Endothelial cell of umbilical vein (primary cell): ENCODE measurements at regions not wholly inside any gene's neighbourhood (a gene's known extent, or its start where the extent isn't known, plus 50 kb on each side); places are given as distances from the start of the nearest gene placed in this dataset.

Experiments
- BruUV-seq: library from RNA; stranded (reverse); fragments of 400-500 nt; replicated peaks from 2 replicates; lab custom pipeline; 2021; lab: Mats Ljungman, UMichigan
- CTCF ChIA-PET: fragments of 300-600, 350-600 bp; sonication (Branson Sonifier 250); formaldehyde crosslinking; loops from one replicate; lab custom pipeline; 2021; ENCODE audit warnings: antibody characterized with exemption, inconsistent platforms; lab: Charles Lee
- POLR2A ChIA-PET: fragments of 300-600, 350-600 bp; sonication (Branson Sonifier 250); formaldehyde crosslinking; loops from one replicate; lab custom pipeline; 2021; ENCODE audit warnings: antibody characterized with exemption, inconsistent platforms; lab: Charles Lee
- DNase-seq: peaks from one replicate; pipeline ENCODE4 v3.0.0-alpha.2; 2011; ENCODE audit warnings: low read depth, low spot score
- FAIRE-seq: peaks from 2 replicates; lab custom pipeline; 2011; peaks lifted over from hg19 to GRCh38; lab: Jason Lieb, UNC
- H2AFZ ChIP-seq: 2 replicates; pipeline ENCODE4 v1.6.0; 2012; ENCODE audit warnings: low read depth, low read length, control low read depth, inconsistent platforms
- H3K27ac ChIP-seq: 2 replicates; pipeline ENCODE4 v1.5.1; 2011; ENCODE audit warnings: low read depth, mild to moderate bottlenecking, control low read depth, low read length, moderate library complexity; ENCODE audit not compliant: insufficient read depth
- H3K27me3 ChIP-seq, 2 experiments: 2 replicates each; pipeline versions ENCODE4 v1.6.0 to v1.6.1; 2011; ENCODE audit warnings: low read length in 2 of 2, mixed read lengths in 1 of 2; ENCODE audit not compliant: control insufficient read depth in 2 of 2, insufficient read depth in 2 of 2
- H3K36me3 ChIP-seq, 2 experiments: 2 replicates in 1 of 2; 3 replicates in 1 of 2; pipeline ENCODE4 v1.5.1; 2011; ENCODE audit warnings: low read length in 2 of 2, mild to moderate bottlenecking in 1 of 2, moderate library complexity in 1 of 2; ENCODE audit not compliant: control insufficient read depth in 2 of 2, insufficient read depth in 2 of 2; ENCODE audit errors: extremely low read depth in 1 of 2
- H3K4me1 ChIP-seq: 3 replicates; pipeline ENCODE4 v1.5.1; 2011; ENCODE audit warnings: mild to moderate bottlenecking, low read length; ENCODE audit not compliant: control insufficient read depth, insufficient read depth; ENCODE audit errors: extremely low read depth
- H3K4me2 ChIP-seq: 2 replicates; pipeline ENCODE4 v1.6.1; 2011; ENCODE audit warnings: low read length, control low read depth, mixed read lengths; ENCODE audit not compliant: insufficient read depth
- H3K4me3 ChIP-seq, 3 experiments: fragments of 200-600 bp in 1 of 3; sonication (generic), shearing (Covaris generic) in 1 of 3; replicated peaks in 1 of 3; 2 replicates each; pipeline ENCODE4 v1.5.1; 2011 to 2016; ENCODE audit warnings: control low read depth in 3 of 3, low read length in 3 of 3, mild to moderate bottlenecking in 2 of 3, inconsistent platforms in 1 of 3, low read depth in 1 of 3, moderate library complexity in 1 of 3; ENCODE audit not compliant: insufficient read depth in 1 of 3
- H3K79me2 ChIP-seq: 2 replicates; pipeline ENCODE4 v1.6.0; 2012; ENCODE audit warnings: low read length, inconsistent platforms; ENCODE audit not compliant: control insufficient read depth, insufficient read depth
- H3K9ac ChIP-seq: replicated peaks from 2 replicates; pipeline ENCODE3; 2011; ENCODE audit warnings: low read length, control low read depth; ENCODE audit not compliant: insufficient read depth; ENCODE audit errors: extremely low read depth
- H3K9me1 ChIP-seq: replicated peaks from 3 replicates; pipeline ENCODE4 v1.6.0; 2011; ENCODE audit warnings: mild to moderate bottlenecking, low read length; ENCODE audit not compliant: control insufficient read depth, insufficient read depth; ENCODE audit errors: extremely low read depth
- H3K9me3 ChIP-seq: replicated peaks from 2 replicates; pipeline ENCODE4 v1.5.1; 2012; ENCODE audit warnings: low read length, inconsistent platforms; ENCODE audit not compliant: control insufficient read depth, insufficient read depth
- H4K20me1 ChIP-seq: replicated peaks from 2 replicates; pipeline ENCODE3; 2011; ENCODE audit warnings: mild to moderate bottlenecking, low read length; ENCODE audit not compliant: control insufficient read depth, insufficient read depth; ENCODE audit errors: extremely low read depth
- CTCF ChIP-seq, 2 donors: IDR thresholded peaks; 1 replicate in 1 of 2; 2 replicates in 1 of 2; pipeline ENCODE4 v1.5.1; 2011; ENCODE audit warnings: low read length in 2 of 2, mild to moderate bottlenecking in 2 of 2, moderate library complexity in 2 of 2, control low read depth in 1 of 2, inconsistent platforms in 1 of 2, low read depth in 1 of 2; ENCODE audit not compliant: insufficient read depth in 1 of 2; ENCODE audit errors: extremely low read depth in 1 of 2
- EZH2 ChIP-seq: IDR thresholded peaks from 2 replicates; pipeline ENCODE4 v1.6.1; 2012; ENCODE audit warnings: borderline replicate concordance, low read depth, mild to moderate bottlenecking, moderate library complexity, low read length, inconsistent platforms; ENCODE audit not compliant: severe bottlenecking
- FOS ChIP-seq: IDR thresholded peaks from 2 replicates; pipeline ENCODE4 v1.6.1; 2011; ENCODE audit warnings: mild to moderate bottlenecking, low read length, moderate library complexity, borderline replicate concordance; ENCODE audit not compliant: insufficient read depth
- GATA2 ChIP-seq: IDR thresholded peaks from 2 replicates; pipeline ENCODE4 v1.7.0; 2011; ENCODE audit warnings: low read depth, mild to moderate bottlenecking, moderate library complexity, mixed read lengths, low read length; ENCODE audit not compliant: insufficient read length, insufficient read depth
- JUN ChIP-seq: IDR thresholded peaks from 2 replicates; pipeline ENCODE4 v1.6.1; 2011; ENCODE audit warnings: borderline replicate concordance, low read depth; ENCODE audit not compliant: insufficient read length, insufficient read depth
- MAX ChIP-seq: IDR thresholded peaks from 2 replicates; pipeline ENCODE4 v1.6.1; 2011; ENCODE audit not compliant: insufficient read depth, insufficient read length
- MYC ChIP-seq: IDR thresholded peaks from one replicate; pipeline ENCODE4 v1.6.1; 2011; ENCODE audit warnings: mild to moderate bottlenecking, low read depth, low read length
- POLR2A ChIP-seq: IDR thresholded peaks from 2 replicates; pipeline ENCODE4 v1.6.1; 2012; ENCODE audit warnings: low read depth, mild to moderate bottlenecking, control low read depth, low read length
- POLR2AphosphoS5 ChIP-seq: IDR thresholded peaks from 2 replicates; pipeline ENCODE4 v1.6.1; 2012; ENCODE audit warnings: low read depth, mild to moderate bottlenecking, control low read depth, low read length, moderate library complexity; ENCODE audit not compliant: insufficient read depth
- dilution Hi-C: fragments of 300-500 bp; cut with MboI; formaldehyde crosslinking; loops from one replicate; pipeline ENCODE4 v1.15.0; 2019; ENCODE audit warnings: low sequenced_read_pairs; ENCODE audit not compliant: extremely low pct_ligation_motif_present
- intact Hi-C: fragments of 100-400 bp; cut with micrococcal nuclease; formaldehyde crosslinking; loops from one replicate; pipeline ENCODE4 v1.10.0; 2022

GRCh38 chr2:107700073-107700472, 126.6 kb upstream of the RGPD4 start:
- ChIA-PET CTCF (no interaction called here), POLR2A (no interaction called here)
- Histone ChIP-seq H3K4me3 (no peak overlapping the region), H4K20me1 (no peaks in the 10 kb centered on the region), H3K4me2 (no peak overlapping the region), H3K4me1 (no peaks in the 10 kb centered on the region), H3K36me3 (no peaks in the 10 kb centered on the region), H2AFZ (no peak overlapping the region), H3K9ac (no peak overlapping the region), H3K79me2 (no peaks in the 10 kb centered on the region), H3K9me3 (peaks cover 2% of the 10 kb centered on the region), H3K27ac (no peak overlapping the region), H3K9me1 (no peaks in the 10 kb centered on the region), H3K27me3 (no peaks in the 10 kb centered on the region)
- dilution Hi-C loops (no loop called here), intact Hi-C loops (no loop called here)
- TF ChIP-seq JUN (no peak), POLR2AphosphoS5 (no peak), MAX (no peak), EZH2 (no peak), CTCF (IDR thresholded peaks at IDR 0.05; ENCODE audit: extremely low read depth in 1 of 2, insufficient read depth in 1 of 2, low read depth in 1 of 2, low read length in 2 of 2) (no peak), FOS (no peak), POLR2A (no peak), GATA2 (no peak), MYC (no peak)
- no peak for DNase-seq
- BruUV-seq, result no TSS peak
- FAIRE-seq, result no peak
